Activated CD8-positive, alpha-beta memory T cell treated with anti-CD3 and anti-CD28 coated beads for 4 hours (primary cell): ENCODE measurements at regions not wholly inside any gene's neighbourhood (a gene's known extent, or its start where the extent isn't known, plus 50 kb on each side); places are given as distances from the start of the nearest gene placed in this dataset.
"Not testable (repeated sequence)": the region's sequence is repeated elsewhere in the genome, so short reads cannot be mapped to it uniquely, and the experiment has no call there.

Experiments
- DNase-seq, 2 donors: peaks; one replicate each; pipeline ENCODE4 v3.0.0-alpha.2; 2020; ENCODE audit warnings: low read depth in 2 of 2

GRCh38 chr20:26120920-26121319, 424.3 kb upstream of the ZNF337 start:
- DNase-seq: not testable (repeated sequence)

GRCh38 chr20:26094498-26094897, 397.8 kb upstream of the ZNF337 start:
- not testable (repeated sequence) for DNase-seq

- not testable (repeated sequence) for DNase-seq
Observed at GRCh38 chr20:26091921-26092320, 395.3 kb upstream of the ZNF337 start.

- not testable (repeated sequence) for DNase-seq
Observed at GRCh38 chr20:26086195-26086594, 389.5 kb upstream of the ZNF337 start.

- DNase-seq: not testable (repeated sequence)
Observed at GRCh38 chr20:26073972-26074371, 377.3 kb upstream of the ZNF337 start.

GRCh38 chr20:26059324-26059723, 362.7 kb upstream of the ZNF337 start:
- not testable (repeated sequence) for DNase-seq

GRCh38 chr20:26058446-26058845, 361.8 kb upstream of the ZNF337 start:
- DNase-seq: not testable (repeated sequence)

- DNase-seq: not testable (repeated sequence)
Observed at GRCh38 chr20:26057135-26057752, 360.6 kb upstream of the ZNF337 start.

- not testable (repeated sequence) for DNase-seq
Observed at GRCh38 chr20:26025792-26026191, 329.1 kb upstream of the ZNF337 start.

GRCh38 chr20:26010942-26011276, 314.3 kb upstream of the ZNF337 start:
- not testable (repeated sequence) for DNase-seq

GRCh38 chr20:26010224-26010941, 313.7 kb upstream of the ZNF337 start:
- DNase-seq: not testable (repeated sequence)

- DNase-seq: peak; percentile 16 to 27
Observed at GRCh38 chr20:26009402-26010223, 313.0 kb upstream of the ZNF337 start.

GRCh38 chr20:26008026-26008425, 311.4 kb upstream of the ZNF337 start:
- DNase-seq: not testable (repeated sequence)

- not testable (repeated sequence) for DNase-seq
Observed at GRCh38 chr20:26006164-26006563, 309.5 kb upstream of the ZNF337 start.

GRCh38 chr20:26003959-26004358, 307.3 kb upstream of the ZNF337 start:
- DNase-seq: not testable (repeated sequence)

GRCh38 chr20:25997367-25998038, 300.9 kb upstream of the ZNF337 start:
- not testable (repeated sequence) for DNase-seq

- no peak for DNase-seq
Observed at GRCh38 chr20:25992146-25992545, 295.5 kb upstream of the ZNF337 start.

GRCh38 chr20:25991756-25992130, 295.1 kb upstream of the ZNF337 start:
- no peak for DNase-seq

- DNase-seq: no peak
Observed at GRCh38 chr20:25991051-25991755, 294.6 kb upstream of the ZNF337 start.

- not testable (repeated sequence) for DNase-seq
Observed at GRCh38 chr20:25989686-25990085, 293.0 kb upstream of the ZNF337 start.

- no peak for DNase-seq
Observed at GRCh38 chr20:25989196-25989595, 292.5 kb upstream of the ZNF337 start.
